IMR-90 (cell line): ENCODE measurements at regions not wholly inside any gene's neighbourhood (a gene's known extent, or its start where the extent isn't known, plus 50 kb on each side); places are given as distances from the start of the nearest gene placed in this dataset.

Experiments
- ATAC-seq: fragments of 200-7000 bp; cut with Tn5 transposase; 2 replicates; pipeline ENCODE4 v1.9.1; 2020; ENCODE audit warnings: low read depth, mild to moderate bottlenecking, moderate library complexity
- BruUV-seq: library from RNA; stranded (reverse); fragments of 400-500 nt; replicated peaks from 2 replicates; lab custom pipeline; 2021; lab: Mats Ljungman, UMichigan
- CTCF ChIA-PET: fragments of 300-600 bp; formaldehyde crosslinking; extraction: SDS; loops from one replicate; lab custom pipeline; 2021; ENCODE audit warnings: antibody characterized with exemption; lab: Yijun Ruan, JAX
- POLR2A ChIA-PET: fragments of 300-600 bp; sonication (Branson Sonifier 250); formaldehyde crosslinking; loops from one replicate; lab custom pipeline; 2022; ENCODE audit warnings: antibody characterized with exemption; ENCODE audit not compliant: unreplicated experiment; lab: Charles Lee
- DNase-seq: peaks from one replicate; pipeline ENCODE4 v3.0.0; 2013
- H2AFZ ChIP-seq: replicated peaks from 2 replicates; pipeline ENCODE3; 2013; ENCODE audit warnings: low read length, mild to moderate bottlenecking; ENCODE audit not compliant: poor library complexity
- H2AK5ac ChIP-seq: 2 replicates; pipeline ENCODE4 v1.6.1; 2013; ENCODE audit warnings: low read depth, low read length, inconsistent platforms
- H2AK9ac ChIP-seq: replicated peaks from 2 replicates; pipeline ENCODE3; 2013; ENCODE audit warnings: mild to moderate bottlenecking, low read depth, low read length, moderate library complexity; ENCODE audit not compliant: poor library complexity
- H2BK120ac ChIP-seq: 2 replicates; pipeline ENCODE4 v1.6.1; 2013; ENCODE audit warnings: low read depth, low read length, inconsistent platforms
- H2BK15ac ChIP-seq: 3 replicates; pipeline ENCODE4 v1.6.1; 2013; ENCODE audit warnings: low read depth, low read length, inconsistent platforms
- H2BK20ac ChIP-seq: 2 replicates; pipeline ENCODE4 v1.6.1; 2013; ENCODE audit warnings: low read depth, mild to moderate bottlenecking, inconsistent platforms, low read length, moderate library complexity
- H2BK5ac ChIP-seq: 2 replicates; pipeline ENCODE4 v1.6.1; 2013; ENCODE audit warnings: mild to moderate bottlenecking, low read depth, low read length, inconsistent platforms; ENCODE audit not compliant: poor library complexity, severe bottlenecking
- H3K14ac ChIP-seq: replicated peaks from 2 replicates; pipeline ENCODE4 v1.6.1; 2013; ENCODE audit warnings: low read depth, low read length, inconsistent platforms
- H3K18ac ChIP-seq: 2 replicates; pipeline ENCODE4 v1.6.1; 2013; ENCODE audit warnings: low read depth, low read length, control low read depth
- H3K23ac ChIP-seq: 2 replicates; pipeline ENCODE4 v1.6.1; 2013; ENCODE audit warnings: low read depth, low read length, inconsistent platforms
- H3K27ac ChIP-seq: 2 replicates; pipeline ENCODE4 v1.5.1; 2013; ENCODE audit warnings: mild to moderate bottlenecking, control low read depth, low read length; ENCODE audit not compliant: insufficient read depth
- H3K27me3 ChIP-seq: 2 replicates; pipeline ENCODE4 v1.6.1; 2013; ENCODE audit warnings: low read length; ENCODE audit not compliant: control insufficient read depth, insufficient read depth
- H3K36me3 ChIP-seq: 2 replicates; pipeline ENCODE4 v1.6.1; 2013; ENCODE audit warnings: low read length, mixed read lengths; ENCODE audit not compliant: control insufficient read depth, insufficient read depth
- H3K4ac ChIP-seq: 2 replicates; pipeline ENCODE4 v1.6.1; 2013; ENCODE audit warnings: low read depth, low read length, inconsistent platforms
- H3K4me1 ChIP-seq: 2 replicates; pipeline ENCODE4 v1.6.1; 2013; ENCODE audit warnings: low read length, mixed read lengths; ENCODE audit not compliant: control insufficient read depth, insufficient read depth
- H3K4me2 ChIP-seq: 2 replicates; pipeline ENCODE4 v1.6.1; 2013; ENCODE audit warnings: low read depth, mild to moderate bottlenecking, control low read depth, low read length, moderate library complexity
- H3K4me3 ChIP-seq: 2 replicates; pipeline ENCODE4 v1.5.1; 2013; ENCODE audit warnings: low read depth, mild to moderate bottlenecking, control low read depth, low read length, moderate library complexity; ENCODE audit not compliant: insufficient read depth
- H3K56ac ChIP-seq: 2 replicates; pipeline ENCODE4 v1.6.1; 2013; ENCODE audit warnings: low read length, inconsistent platforms; ENCODE audit not compliant: insufficient read depth; ENCODE audit errors: extremely low read depth
- H3K79me1 ChIP-seq, 2 experiments: 2 replicates each; pipeline ENCODE4 v1.6.1; 2013; ENCODE audit warnings: low read length in 2 of 2, inconsistent platforms in 1 of 2, low read depth in 1 of 2
- H3K9ac ChIP-seq: 2 replicates; pipeline ENCODE4 v1.6.1; 2013; ENCODE audit warnings: low read depth, low read length, control low read depth
- H3K9me1 ChIP-seq: 2 replicates; pipeline ENCODE4 v1.6.1; 2013; ENCODE audit warnings: low read length, inconsistent platforms; ENCODE audit not compliant: insufficient read depth
- H3K9me3 ChIP-seq: 2 replicates; pipeline ENCODE4 v1.6.1; 2013; ENCODE audit warnings: low read length; ENCODE audit not compliant: control insufficient read depth, insufficient read depth
- H4K20me1 ChIP-seq: 2 replicates; pipeline ENCODE4 v1.6.1; 2013; ENCODE audit warnings: low read length, inconsistent platforms; ENCODE audit not compliant: insufficient read depth
- H4K5ac ChIP-seq: 2 replicates; pipeline ENCODE4 v1.6.1; 2013; ENCODE audit warnings: mild to moderate bottlenecking, low read depth, low read length, control low read depth
- H4K8ac ChIP-seq, 2 experiments: 2 replicates each; pipeline ENCODE4 v1.6.1; 2013; ENCODE audit warnings: low read depth in 2 of 2, low read length in 2 of 2, control low read depth in 1 of 2, inconsistent platforms in 1 of 2
- H4K91ac ChIP-seq: 2 replicates; pipeline ENCODE4 v1.6.1; 2013; ENCODE audit warnings: low read depth, low read length, inconsistent platforms; ENCODE audit not compliant: insufficient read depth
- BHLHE40 ChIP-seq: fragments of 150-350 bp; IDR thresholded peaks from 2 replicates; pipeline ENCODE4 v1.6.1; 2016; ENCODE audit warnings: mild to moderate bottlenecking, low read depth, low read length
- CHD1 ChIP-seq: IDR thresholded peaks from 2 replicates; pipeline ENCODE4 v1.6.1; 2012; ENCODE audit warnings: low read depth, low read length, improper control_type of control experiment
- MXI1 ChIP-seq: IDR thresholded peaks from 2 replicates; pipeline ENCODE4 v1.6.1; 2012; ENCODE audit warnings: low read depth, mild to moderate bottlenecking, low read length, moderate library complexity, borderline replicate concordance
- RFX5 ChIP-seq: IDR thresholded peaks from 2 replicates; pipeline ENCODE4 v1.8.0; 2012; ENCODE audit warnings: low read depth, mild to moderate bottlenecking, low read length, moderate library complexity
- SMC3 ChIP-seq: fragments of 150-350 bp; IDR thresholded peaks from 2 replicates; pipeline ENCODE4 v1.6.1; 2016; ENCODE audit warnings: low read depth, mild to moderate bottlenecking, antibody characterized with exemption, low read length, moderate library complexity
- WGBS, 2 experiments: methylation state at CpG; one replicate each; pipeline versions ENCODE4 v1.1.5 to v1.1.7; 2013; ENCODE audit warnings: missing lambda C conversion rate in 2 of 2; ENCODE audit not compliant: insufficient read length in 1 of 2; ENCODE audit errors: extremely low coverage in 2 of 2; 5-methylcytosine and 5-hydroxymethylcytosine counted together
- dilution Hi-C: fragments of 300-500 bp; cut with HindIII; formaldehyde crosslinking; loops from one replicate; pipeline ENCODE4 v1.14.3; 2018; ENCODE audit warnings: low sequenced_read_pairs; ENCODE audit not compliant: unreplicated experiment
- in situ Hi-C: fragments of 300-500 bp; cut with MboI; formaldehyde crosslinking; loops from 3 replicates; pipeline ENCODE4 v1.14.3; 2019; ENCODE audit warnings: low sequenced_read_pairs, inconsistent platforms, mixed read lengths
- intact Hi-C: fragments of 100-400 bp; cut with micrococcal nuclease; formaldehyde crosslinking; loops from 2 replicates; pipeline ENCODE4 v1.10.0; 2022

DNA sequence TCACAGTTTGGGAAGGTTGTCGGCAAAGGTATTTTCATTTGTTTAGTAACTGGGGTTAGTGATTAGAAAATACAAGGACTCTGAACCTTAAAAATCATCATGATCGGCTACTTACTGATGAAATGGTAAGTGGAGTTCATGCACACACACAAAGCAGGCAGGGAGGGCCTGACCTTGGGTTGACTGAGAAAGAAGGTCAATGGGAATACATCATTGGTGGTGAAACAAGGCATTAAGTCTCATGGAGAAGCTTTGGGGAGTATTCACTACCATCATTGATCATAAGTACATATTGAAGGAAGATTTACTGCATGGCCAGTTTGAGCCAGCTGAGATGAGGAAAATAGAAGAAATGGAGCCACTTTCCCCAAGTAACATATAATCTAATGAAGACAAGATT, 74.4 kb downstream of the LUZP4 start:
- CTCF ChIA-PET, result interaction anchor here (0.7 kb wide), 1 partner anchor 58 kb away, joined by 4 read pairs; no protein-coding TSS in a partner anchor
- intact Hi-C loops, result no loop called here

More for the DNA sequence above, 74.4 kb downstream of the LUZP4 start:
- Histone ChIP-seq H3K27ac (no peak overlapping the region), H3K4me2 (no peak overlapping the region), H2BK5ac (no peak overlapping the region), H3K79me1 (no peaks in the 10 kb centered on the region), H2AFZ (no peak overlapping the region), H3K56ac (no peak overlapping the region), H4K91ac (no peak overlapping the region), H4K5ac (no peak overlapping the region), H2BK120ac (no peak overlapping the region), H3K14ac (no peak overlapping the region), H4K20me1 (no peaks in the 10 kb centered on the region), H3K9ac (no peak overlapping the region), H4K8ac (no peak overlapping the region), H3K4ac (no peak overlapping the region), H2BK20ac (no peak overlapping the region), H3K4me1 (peaks cover 3% of the 10 kb centered on the region), H3K4me3 (no peak overlapping the region), H2AK9ac (no peak overlapping the region), H2BK15ac (no peak overlapping the region), H3K36me3 (no peaks in the 10 kb centered on the region), H3K9me3 (no peaks in the 10 kb centered on the region), H3K9me1 (no peaks in the 10 kb centered on the region), H3K18ac (peak overlapping the region; percentile 47), H2AK5ac (no peak overlapping the region), H3K23ac (no peak overlapping the region), H3K27me3 (peaks cover 4% of the 10 kb centered on the region)
- POLR2A ChIA-PET, result interaction anchor here (0.7 kb wide), 1 partner anchor 9 kb away, joined by 8 read pairs; no protein-coding TSS in a partner anchor
- TF ChIP-seq SMC3 (no peak), CHD1 (no peak), MXI1 (no peak), BHLHE40 (no peak), RFX5 (no peak)
- in situ Hi-C loops (no loop called here), dilution Hi-C loops (no loop called here)
- WGBS, 2 experiments, result 83% methylated on average over 2 of the region's 2 CpGs; no CpG with 5 or more reads in 1 of the 2 experiments
- DNase-seq (no peak), ATAC-seq (no peak)
- BruUV-seq, result no TSS peak
